Right lobe of liver (tissue), 4 donors: ENCODE measurements at regions not wholly inside any gene's neighbourhood (a gene's known extent, or its start where the extent isn't known, plus 50 kb on each side); places are given as distances from the start of the nearest gene placed in this dataset.

Experiments used
- POLR2A ChIP-seq: fragments of 450-650 bp; IDR thresholded peaks from one replicate; pipeline ENCODE4 v1.6.1; 2017; ENCODE audit warnings: antibody characterized with exemption, mild to moderate bottlenecking
- TF ChIP-seq, protein P1 (sequence below), 4 donors: fragments of 200-600 bp in 3 of 4; fragments of 450-650 bp in 1 of 4; IDR thresholded peaks; one replicate each; pipeline versions ENCODE4 v1.5.1 to v1.8.0; 2016 to 2022; ENCODE audit warnings: antibody characterized with exemption in 4 of 4, mild to moderate bottlenecking in 2 of 4
- donor health status: DM: no; HTN: no; CAD: no.
- donor health status: DM: no; HTN: no; CAD: no.
- donor health status: DM: no; HTN: yes; CAD: no.

DNA sequence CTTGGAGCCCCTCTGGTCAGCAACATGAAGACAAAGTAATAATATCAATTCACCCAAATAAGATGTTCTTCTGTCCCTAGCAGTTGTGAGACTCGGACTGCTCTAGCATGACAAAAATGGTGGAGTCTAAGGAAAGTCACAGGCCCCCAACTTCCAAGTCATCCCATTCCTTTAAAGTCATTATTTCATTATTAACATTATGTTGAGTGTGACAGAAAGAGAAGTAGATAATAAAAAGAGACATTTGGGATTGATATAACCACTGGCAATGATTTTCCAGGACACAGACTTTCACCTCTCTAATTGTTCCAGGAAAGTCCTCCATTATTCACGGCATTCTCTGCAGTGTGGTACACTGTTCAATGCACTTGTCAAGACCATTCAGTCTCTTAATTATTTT is 1533.0 kb upstream of the TENM4 start:
- TF ChIP-seq, protein P1, sequence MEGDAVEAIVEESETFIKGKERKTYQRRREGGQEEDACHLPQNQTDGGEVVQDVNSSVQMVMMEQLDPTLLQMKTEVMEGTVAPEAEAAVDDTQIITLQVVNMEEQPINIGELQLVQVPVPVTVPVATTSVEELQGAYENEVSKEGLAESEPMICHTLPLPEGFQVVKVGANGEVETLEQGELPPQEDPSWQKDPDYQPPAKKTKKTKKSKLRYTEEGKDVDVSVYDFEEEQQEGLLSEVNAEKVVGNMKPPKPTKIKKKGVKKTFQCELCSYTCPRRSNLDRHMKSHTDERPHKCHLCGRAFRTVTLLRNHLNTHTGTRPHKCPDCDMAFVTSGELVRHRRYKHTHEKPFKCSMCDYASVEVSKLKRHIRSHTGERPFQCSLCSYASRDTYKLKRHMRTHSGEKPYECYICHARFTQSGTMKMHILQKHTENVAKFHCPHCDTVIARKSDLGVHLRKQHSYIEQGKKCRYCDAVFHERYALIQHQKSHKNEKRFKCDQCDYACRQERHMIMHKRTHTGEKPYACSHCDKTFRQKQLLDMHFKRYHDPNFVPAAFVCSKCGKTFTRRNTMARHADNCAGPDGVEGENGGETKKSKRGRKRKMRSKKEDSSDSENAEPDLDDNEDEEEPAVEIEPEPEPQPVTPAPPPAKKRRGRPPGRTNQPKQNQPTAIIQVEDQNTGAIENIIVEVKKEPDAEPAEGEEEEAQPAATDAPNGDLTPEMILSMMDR (IDR thresholded peaks at IDR 0.05) = no peak
- TF ChIP-seq POLR2A = no peak
